Osteoblast (primary cell): ENCODE measurements at regions not wholly inside any gene's neighbourhood (a gene's known extent, or its start where the extent isn't known, plus 50 kb on each side); places are given as distances from the start of the nearest gene placed in this dataset.
"Not testable (repeated sequence)": the region's sequence is repeated elsewhere in the genome, so short reads cannot be mapped to it uniquely, and the experiment has no call there.

ENCODE experiments used
- DNase-seq: peaks from one replicate; pipeline ENCODE4 v3.0.0; 2011; ENCODE audit warnings: low spot score, mixed read lengths; ENCODE audit not compliant: insufficient read length; ENCODE audit errors: missing footprints
- H2AFZ ChIP-seq: 2 replicates; pipeline ENCODE4 v1.6.0; 2011; ENCODE audit warnings: mild to moderate bottlenecking, low read length
- H3K27ac ChIP-seq: 2 replicates; pipeline ENCODE4 v1.5.1; 2011; ENCODE audit warnings: mild to moderate bottlenecking, low read depth, low read length, moderate library complexity
- H3K27me3 ChIP-seq: 2 replicates; pipeline ENCODE4 v1.6.0; 2012; ENCODE audit warnings: mild to moderate bottlenecking, control low read depth, inconsistent platforms, low read length, moderate library complexity; ENCODE audit not compliant: insufficient read depth
- H3K36me3 ChIP-seq: 2 replicates; pipeline ENCODE4 v1.5.1; 2011; ENCODE audit warnings: mild to moderate bottlenecking, low read length, control low read depth, moderate library complexity; ENCODE audit not compliant: insufficient read depth
- H3K4me1 ChIP-seq: 2 replicates; pipeline ENCODE4 v1.5.1; 2011; ENCODE audit warnings: mild to moderate bottlenecking, low read length, control low read depth, moderate library complexity; ENCODE audit not compliant: insufficient read depth
- H3K4me2 ChIP-seq: 2 replicates; pipeline ENCODE4 v1.6.0; 2011; ENCODE audit warnings: mild to moderate bottlenecking, low read length; ENCODE audit not compliant: insufficient read depth
- H3K4me3 ChIP-seq: fragments of 200-600 bp; sonication (generic); 3 replicates; pipeline ENCODE4 v1.5.1; 2012; ENCODE audit warnings: mild to moderate bottlenecking, low read length, inconsistent platforms; ENCODE audit not compliant: insufficient read depth
- H3K79me2 ChIP-seq: 2 replicates; pipeline ENCODE4 v1.6.0; 2012; ENCODE audit warnings: mild to moderate bottlenecking, low read length, control low read depth, inconsistent platforms; ENCODE audit not compliant: insufficient read depth
- H3K9me3 ChIP-seq: 2 replicates; pipeline ENCODE4 v1.5.1; 2011; ENCODE audit warnings: low read depth, low read length, control low read depth
- H4K20me1 ChIP-seq: 2 replicates; pipeline ENCODE4 v1.6.0; 2012; ENCODE audit warnings: mild to moderate bottlenecking, low read length, control low read depth; ENCODE audit not compliant: insufficient read depth
- CTCF ChIP-seq: IDR thresholded peaks from 2 replicates; pipeline ENCODE4 v1.5.1; 2011; ENCODE audit warnings: mild to moderate bottlenecking, low read depth, low read length, moderate library complexity; ENCODE audit errors: extremely low read depth

GRCh38 chr2:57488061-57488460 lies 558.5 kb upstream of the VRK2 start:
- Histone ChIP-seq H3K79me2 (no peaks in the 10 kb centered on the region), H2AFZ (no peak overlapping the region), H3K4me3 (no peak overlapping the region), H4K20me1 (no peaks in the 10 kb centered on the region), H3K4me1 (no peaks in the 10 kb centered on the region), H3K9me3 (no peaks in the 10 kb centered on the region), H3K4me2 (no peak overlapping the region), H3K27ac (no peak overlapping the region), H3K36me3 (no peaks in the 10 kb centered on the region), H3K27me3 (no peaks in the 10 kb centered on the region)
- DNase-seq: no peak
- no peak for TF ChIP-seq CTCF

- H3K4me1 ChIP-seq: no peaks in the 10 kb centered on the region
- no peaks in the 10 kb centered on the region for H3K36me3 ChIP-seq
- no peak overlapping the region for H3K27ac ChIP-seq
- H3K79me2 ChIP-seq: no peaks in the 10 kb centered on the region
- no peak overlapping the region for H3K4me3 ChIP-seq
- no peak for DNase-seq
- no peak for TF ChIP-seq CTCF
- H2AFZ ChIP-seq: no peak overlapping the region
- H3K9me3 ChIP-seq: no peaks in the 10 kb centered on the region
- no peaks in the 10 kb centered on the region for H3K27me3 ChIP-seq
- H4K20me1 ChIP-seq: no peaks in the 10 kb centered on the region
- no peak overlapping the region for H3K4me2 ChIP-seq
These were observed 555.9 kb upstream of the VRK2 start for GRCh38 chr2:57490741-57491140.

- H3K4me2 ChIP-seq: no peak overlapping the region
- H2AFZ ChIP-seq: no peak overlapping the region
- no peak for DNase-seq
- H3K4me3 ChIP-seq: no peak overlapping the region
- H3K79me2 ChIP-seq: no peaks in the 10 kb centered on the region
- H4K20me1 ChIP-seq: no peaks in the 10 kb centered on the region
- H3K4me1 ChIP-seq: no peaks in the 10 kb centered on the region
- no peaks in the 10 kb centered on the region for H3K27me3 ChIP-seq
- no peak overlapping the region for H3K27ac ChIP-seq
- TF ChIP-seq CTCF: no peak
- H3K9me3 ChIP-seq: no peaks in the 10 kb centered on the region
- H3K36me3 ChIP-seq: no peaks in the 10 kb centered on the region
These were observed 555.4 kb upstream of the VRK2 start for GRCh38 chr2:57491213-57491612.

- H4K20me1 ChIP-seq, H3K27ac ChIP-seq, H2AFZ ChIP-seq, H3K4me1 ChIP-seq, H3K4me3 ChIP-seq, H3K9me3 ChIP-seq, DNase-seq, H3K36me3 ChIP-seq, H3K4me2 ChIP-seq, H3K79me2 ChIP-seq, H3K27me3 ChIP-seq: not testable (repeated sequence)
These were observed 552.6 kb upstream of the VRK2 start for GRCh38 chr2:57493966-57494365.
